ENCODE measurements at regions not wholly inside any gene's neighbourhood (a gene's known extent, or its start where the extent isn't known, plus 50 kb on each side); places are given as distances from the start of the nearest gene placed in this dataset.

- ATAC-seq (no peak), FAIRE-seq (no peak)
Observed at GRCh38 chr11:94715225-94715624, 52.9 kb upstream of the AMOTL1 start.

GRCh38 chr11:94717667-94718066, 50.5 kb upstream of the AMOTL1 start:
- FAIRE-seq, result peak; percentile 86

More at GRCh38 chr11:94715225-94715624, 52.9 kb upstream of the AMOTL1 start:
- no peaks in the 10 kb centered on the region for H3K4me1 ChIP-seq
- H3K36me3 ChIP-seq, result no peaks in the 10 kb centered on the region
- no peak overlapping the region for H3K4me3 ChIP-seq
- intact Hi-C loops (cut with DNase I), result no loop called here
- H3K9me3 ChIP-seq, result no peaks in the 10 kb centered on the region
- no peak overlapping the region for H3K27ac ChIP-seq
- TF ChIP-seq CTCF (IDR thresholded peaks at IDR 0.05), result no peak
- DNase-seq, result no peak
- no peaks in the 10 kb centered on the region for H3K27me3 ChIP-seq

More at GRCh38 chr11:94717667-94718066, 50.5 kb upstream of the AMOTL1 start:
- Histone ChIP-seq H3K4me3 (no peak overlapping the region), H3K9me3 (no peaks in the 10 kb centered on the region), H3K36me3 (no peaks in the 10 kb centered on the region), H3K27ac (no peak overlapping the region), H3K27me3 (no peaks in the 10 kb centered on the region), H3K4me1 (no peaks in the 10 kb centered on the region)
- DNase-seq (no peak), ATAC-seq (no peak)
- intact Hi-C loops (cut with DNase I), result no loop called here
- no peak for TF ChIP-seq CTCF (IDR thresholded peaks at IDR 0.05)

Measured in pancreas (tissue), 8 donors.